ENCODE measurements at regions not wholly inside any gene's neighbourhood (a gene's known extent, or its start where the extent isn't known, plus 50 kb on each side); places are given as distances from the start of the nearest gene placed in this dataset.

DNA sequence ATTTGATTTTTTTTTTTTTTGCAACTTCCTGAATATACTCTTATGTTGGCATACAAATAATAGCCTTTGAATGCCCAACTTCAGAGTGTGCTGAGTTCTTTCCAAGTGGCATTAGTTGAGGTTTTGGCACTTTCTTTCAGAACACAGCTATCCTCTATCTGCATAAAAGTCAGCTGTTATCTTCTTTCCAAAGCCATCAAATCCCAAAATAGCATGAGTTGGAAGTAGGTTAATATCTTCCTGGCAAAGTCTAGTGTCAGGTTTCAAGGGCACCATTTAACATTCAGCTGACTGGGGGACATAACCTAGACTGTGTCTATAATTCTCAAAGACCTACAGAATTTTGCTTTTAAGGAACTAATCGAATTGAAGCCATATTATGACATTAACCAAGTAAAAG lies 223.9 kb downstream of the PLPP3 start:
- TF ChIP-seq, protein P1, sequence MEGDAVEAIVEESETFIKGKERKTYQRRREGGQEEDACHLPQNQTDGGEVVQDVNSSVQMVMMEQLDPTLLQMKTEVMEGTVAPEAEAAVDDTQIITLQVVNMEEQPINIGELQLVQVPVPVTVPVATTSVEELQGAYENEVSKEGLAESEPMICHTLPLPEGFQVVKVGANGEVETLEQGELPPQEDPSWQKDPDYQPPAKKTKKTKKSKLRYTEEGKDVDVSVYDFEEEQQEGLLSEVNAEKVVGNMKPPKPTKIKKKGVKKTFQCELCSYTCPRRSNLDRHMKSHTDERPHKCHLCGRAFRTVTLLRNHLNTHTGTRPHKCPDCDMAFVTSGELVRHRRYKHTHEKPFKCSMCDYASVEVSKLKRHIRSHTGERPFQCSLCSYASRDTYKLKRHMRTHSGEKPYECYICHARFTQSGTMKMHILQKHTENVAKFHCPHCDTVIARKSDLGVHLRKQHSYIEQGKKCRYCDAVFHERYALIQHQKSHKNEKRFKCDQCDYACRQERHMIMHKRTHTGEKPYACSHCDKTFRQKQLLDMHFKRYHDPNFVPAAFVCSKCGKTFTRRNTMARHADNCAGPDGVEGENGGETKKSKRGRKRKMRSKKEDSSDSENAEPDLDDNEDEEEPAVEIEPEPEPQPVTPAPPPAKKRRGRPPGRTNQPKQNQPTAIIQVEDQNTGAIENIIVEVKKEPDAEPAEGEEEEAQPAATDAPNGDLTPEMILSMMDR (IDR thresholded peaks at IDR 0.05) = no peak
- no peak for TF ChIP-seq EP300 (IDR thresholded peaks at IDR 0.05)
- TF ChIP-seq POLR2A (IDR thresholded peaks at IDR 0.05) = no peak

All from tibial nerve (tissue), 4 donors.